HG02623 (cell line): ENCODE measurements at regions not wholly inside any gene's neighbourhood (a gene's known extent, or its start where the extent isn't known, plus 50 kb on each side); places are given as distances from the start of the nearest gene placed in this dataset.

Source experiments
- ATAC-seq: cut with Tn5 transposase; IDR thresholded peaks from one replicate; pipeline ENCODE4 v1.9.1; 2021; ENCODE audit warnings: moderate library complexity; ENCODE audit not compliant: unreplicated experiment

DNA sequence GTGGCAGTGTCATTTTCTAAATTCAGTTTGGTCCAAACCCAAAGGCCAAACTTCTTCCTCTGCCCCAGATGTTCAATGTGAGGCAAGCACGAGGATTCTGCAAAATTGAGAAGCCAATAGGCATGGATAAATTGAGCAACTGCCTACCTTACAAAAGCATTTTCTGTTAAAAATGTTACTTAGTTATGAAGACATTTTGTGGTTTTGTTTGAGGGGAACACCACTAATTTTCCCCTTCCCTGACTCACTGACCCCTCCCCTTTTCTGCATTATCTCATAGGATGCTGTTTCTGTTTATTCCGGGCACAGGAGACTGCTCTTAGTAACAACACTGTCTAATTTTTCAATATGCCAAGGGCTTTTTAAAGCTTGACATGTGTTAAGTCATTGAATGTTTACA, 462.8 kb downstream of the INSC start:
- no peak for ATAC-seq

DNA sequence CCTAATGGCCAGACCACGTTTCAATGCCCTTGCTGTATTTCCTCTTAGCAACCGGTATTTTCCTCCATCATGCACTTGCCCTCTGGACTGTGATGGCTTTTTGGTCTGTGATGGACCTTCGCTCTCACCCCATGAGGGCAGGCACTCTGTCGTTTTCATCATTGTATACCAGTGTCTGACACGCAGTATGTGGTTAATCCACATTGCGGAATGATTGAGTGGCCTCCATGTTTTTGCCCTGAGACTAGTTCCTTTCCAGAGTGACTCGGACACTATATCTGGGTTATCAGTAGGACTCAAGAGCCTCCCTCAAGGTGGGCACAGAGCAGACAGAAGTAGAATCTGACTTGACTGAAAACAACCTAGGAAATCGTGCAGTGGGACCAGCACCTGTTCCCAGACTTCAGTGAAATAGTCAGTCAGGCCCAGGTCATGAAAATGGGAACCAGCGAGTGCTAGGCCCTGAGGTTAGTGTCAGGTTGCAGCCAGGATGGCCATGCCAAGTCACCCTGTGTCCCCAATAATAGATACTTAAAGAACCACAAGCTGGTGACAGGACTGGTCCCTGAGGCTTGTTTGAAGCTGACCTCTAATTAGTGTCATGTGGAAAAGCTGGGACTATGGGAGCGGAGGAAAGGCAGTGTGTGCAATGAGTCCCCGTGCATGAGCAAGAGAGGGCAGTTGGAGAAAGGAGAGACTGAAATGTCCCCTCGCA, 464.7 kb downstream of the INSC start:
- no peak for ATAC-seq

DNA sequence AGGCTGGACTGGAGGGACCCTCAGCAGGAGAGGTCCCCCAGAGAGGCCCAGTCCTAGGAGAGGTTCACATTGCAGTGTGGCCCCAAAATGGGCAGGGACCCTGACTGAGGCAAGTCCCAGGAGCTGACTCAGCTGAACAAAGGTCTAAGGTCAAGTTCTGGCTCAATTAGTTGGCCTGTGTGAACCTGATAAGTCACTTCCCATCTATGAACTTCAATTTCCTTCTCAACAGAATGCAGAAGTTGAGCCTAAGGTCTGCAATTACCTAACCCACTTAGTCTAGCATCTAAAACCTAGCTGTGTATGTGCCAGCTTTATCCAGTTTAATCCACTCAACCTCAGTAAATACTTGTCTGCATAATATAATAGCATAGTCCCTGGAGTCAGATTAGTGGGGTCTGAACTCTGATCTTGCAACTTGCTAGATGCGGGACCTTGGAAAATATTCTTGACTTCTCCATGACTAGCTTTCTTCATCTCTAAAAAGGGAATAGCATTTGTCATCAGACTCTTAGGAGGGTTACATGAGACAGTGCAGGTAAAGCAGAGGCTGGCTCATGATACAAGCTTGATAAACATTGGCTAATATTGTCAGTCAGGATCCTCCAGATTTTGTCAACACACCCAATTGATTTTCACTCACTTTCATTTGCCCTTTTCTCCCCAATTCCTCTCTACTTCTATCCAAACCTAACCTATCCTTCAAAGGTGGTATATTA, 465.5 kb downstream of the INSC start:
- no peak for ATAC-seq

DNA sequence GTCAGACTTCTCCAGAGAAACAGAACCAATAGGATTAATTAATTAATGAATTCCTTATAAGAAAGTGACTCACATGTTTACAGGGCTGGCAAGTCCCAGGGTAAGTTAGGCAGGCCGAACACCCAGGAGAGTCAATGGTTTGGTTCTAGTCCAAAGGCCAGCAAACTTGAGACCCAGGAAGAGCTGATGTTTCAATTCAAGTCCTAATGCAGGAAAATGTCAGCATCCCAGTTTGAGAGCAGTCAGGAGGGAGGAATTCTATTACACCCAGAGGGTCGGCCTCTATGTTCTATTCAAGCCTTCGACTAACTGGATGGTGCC, 466.0 kb downstream of the INSC start:
- no peak for ATAC-seq

DNA sequence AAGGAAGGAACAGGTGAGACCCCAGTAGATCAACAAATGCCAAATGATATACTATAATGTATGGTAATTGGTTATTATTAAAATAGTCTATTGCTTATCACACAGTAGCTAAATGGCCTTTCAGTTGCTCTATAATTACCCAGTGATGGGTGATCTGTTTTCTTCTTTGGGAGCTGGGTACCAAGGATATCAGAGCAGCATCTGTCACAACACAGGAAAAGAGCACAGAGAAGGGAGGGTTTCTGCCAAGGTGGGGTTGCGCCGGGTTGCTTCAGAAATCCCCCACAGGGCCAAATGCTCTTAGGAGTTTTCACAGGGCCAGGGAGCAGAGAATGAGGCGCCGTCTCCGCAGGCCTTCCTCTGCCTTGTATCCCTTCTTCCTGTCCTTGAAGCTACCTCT, 469.4 kb downstream of the INSC start:
- no peak for ATAC-seq

DNA sequence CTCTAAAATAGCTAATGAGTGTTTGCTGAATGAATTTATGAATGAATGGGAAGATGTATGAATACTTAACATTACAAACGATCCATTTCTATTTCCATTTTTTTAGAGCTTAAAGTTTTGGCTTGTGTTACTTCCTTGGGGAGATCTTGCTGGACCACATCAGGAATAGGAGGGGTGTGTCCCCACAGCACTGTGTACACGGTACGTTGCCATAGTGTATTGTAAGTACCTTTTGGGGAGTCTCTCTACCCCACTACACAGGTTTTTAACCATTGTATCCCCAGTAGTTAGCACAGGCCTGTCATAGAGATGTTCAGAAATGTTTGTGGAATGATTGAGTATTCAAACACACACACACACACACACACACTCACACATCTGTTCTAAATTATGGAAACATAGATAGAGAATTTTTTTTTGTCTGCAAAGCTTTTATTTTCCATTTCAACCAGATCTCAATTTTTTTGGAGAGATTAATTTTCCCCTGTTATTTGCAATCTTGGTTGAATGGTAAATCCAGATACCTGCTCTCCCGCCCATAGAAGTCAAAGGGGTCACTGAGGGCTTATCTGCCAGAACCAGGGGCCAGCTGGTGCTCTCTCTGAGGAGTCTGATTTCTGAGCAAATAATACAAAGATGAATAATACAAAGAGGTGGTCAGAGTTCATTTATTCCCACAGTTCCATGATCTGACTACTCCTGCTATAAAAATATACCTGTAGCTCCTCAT, 471.0 kb downstream of the INSC start:
- no peak for ATAC-seq

DNA sequence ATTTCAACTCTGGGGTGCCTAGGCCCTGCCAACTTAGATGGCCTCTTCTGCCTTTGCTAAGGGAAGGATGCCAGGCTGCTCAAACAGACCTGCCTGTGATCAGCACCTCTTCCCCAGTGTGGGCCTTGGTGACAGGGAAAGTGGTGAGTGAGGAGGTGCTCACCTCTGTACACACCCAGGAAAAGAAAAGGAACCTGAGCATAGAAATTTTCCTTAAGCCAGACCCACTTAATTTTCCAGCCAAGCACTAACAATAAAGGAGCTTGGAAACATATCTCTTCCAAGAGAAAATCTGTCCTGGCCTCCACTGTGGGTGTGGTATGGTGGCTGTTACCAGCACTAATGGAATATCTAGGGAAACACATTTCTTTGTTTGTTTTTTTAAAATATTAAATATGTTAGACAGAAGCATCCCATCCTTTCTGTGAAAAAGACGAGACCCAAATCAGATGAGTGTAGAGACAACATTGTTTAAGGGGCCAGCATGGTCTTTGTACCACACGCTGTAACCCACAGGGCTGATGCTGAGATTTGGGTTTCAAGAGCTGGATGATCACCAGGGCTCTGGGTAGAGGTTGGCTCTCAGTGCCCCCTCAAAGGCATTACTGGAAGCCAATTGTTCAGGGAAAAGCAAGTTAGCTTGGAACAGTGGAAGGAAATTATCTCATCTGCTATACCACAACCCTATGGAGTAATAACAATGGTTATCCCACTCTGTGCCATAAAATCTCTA, 472.2 kb downstream of the INSC start:
- no peak for ATAC-seq

DNA sequence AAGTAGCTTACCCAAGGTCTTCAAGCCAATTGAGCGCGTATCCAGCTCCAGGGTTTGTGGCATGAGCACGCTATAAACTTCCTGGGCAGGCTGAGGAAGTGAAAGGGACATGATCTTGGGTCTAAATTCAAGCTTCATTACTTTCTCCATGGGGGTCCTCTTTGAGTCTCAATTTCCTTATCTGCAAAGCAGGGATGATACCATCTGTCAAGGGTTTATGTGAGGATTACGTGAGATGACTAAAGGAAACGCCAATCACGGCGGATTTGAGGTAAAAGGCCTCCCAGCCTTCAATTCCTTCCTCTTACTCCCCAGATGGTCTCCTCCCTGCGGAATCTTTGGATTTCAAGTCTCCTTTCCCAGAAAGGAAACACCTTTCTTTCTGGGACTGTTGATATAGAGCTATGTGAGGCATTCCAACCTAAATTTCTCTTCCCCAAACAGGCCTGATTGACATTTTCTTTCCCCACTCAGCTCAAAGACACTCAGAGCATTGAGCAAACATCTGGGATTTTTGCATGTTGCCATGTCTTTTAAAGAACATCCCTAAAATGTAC, 474.4 kb downstream of the INSC start:
- ATAC-seq: no peak

DNA sequence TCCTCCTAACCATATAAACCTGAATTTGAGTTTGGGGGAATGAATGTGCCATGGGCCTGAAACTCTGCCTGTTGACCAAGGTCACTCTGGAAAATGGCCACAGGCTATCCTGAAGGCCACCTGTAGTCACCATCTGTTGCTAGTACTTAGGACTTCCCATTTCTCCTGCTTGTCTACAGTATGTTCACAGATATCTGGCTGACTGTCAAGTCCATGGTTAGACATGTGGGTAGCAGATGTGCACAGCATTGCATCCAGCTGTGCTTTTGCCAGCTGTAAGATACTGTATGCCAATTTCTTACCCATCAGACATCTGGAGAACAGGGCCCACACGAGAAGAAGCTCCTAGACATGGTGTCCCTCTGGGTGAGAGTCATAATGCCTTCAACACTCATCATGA, 475.4 kb downstream of the INSC start:
- ATAC-seq: no peak

DNA sequence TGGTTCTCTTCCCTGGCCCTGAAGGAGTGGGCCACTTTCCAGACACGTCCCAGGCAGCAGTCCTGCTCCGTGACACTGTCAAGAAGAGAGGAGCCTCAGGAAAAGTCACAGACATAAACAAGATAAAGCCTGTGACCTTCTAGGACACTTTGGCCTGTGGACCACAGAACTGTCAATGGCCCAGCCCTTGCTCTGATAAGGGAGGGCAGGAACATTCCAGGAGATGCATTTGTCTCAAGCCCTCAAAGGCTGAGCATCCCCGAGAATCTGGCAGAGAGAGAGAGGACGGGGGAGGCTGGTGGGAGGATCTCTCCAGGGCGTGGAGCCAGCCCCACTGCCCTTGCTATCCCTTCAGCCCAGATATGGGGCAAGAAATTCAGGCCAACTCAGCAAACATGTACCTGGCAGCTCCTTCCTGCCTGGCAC, 476.4 kb downstream of the INSC start:
- no peak for ATAC-seq

DNA sequence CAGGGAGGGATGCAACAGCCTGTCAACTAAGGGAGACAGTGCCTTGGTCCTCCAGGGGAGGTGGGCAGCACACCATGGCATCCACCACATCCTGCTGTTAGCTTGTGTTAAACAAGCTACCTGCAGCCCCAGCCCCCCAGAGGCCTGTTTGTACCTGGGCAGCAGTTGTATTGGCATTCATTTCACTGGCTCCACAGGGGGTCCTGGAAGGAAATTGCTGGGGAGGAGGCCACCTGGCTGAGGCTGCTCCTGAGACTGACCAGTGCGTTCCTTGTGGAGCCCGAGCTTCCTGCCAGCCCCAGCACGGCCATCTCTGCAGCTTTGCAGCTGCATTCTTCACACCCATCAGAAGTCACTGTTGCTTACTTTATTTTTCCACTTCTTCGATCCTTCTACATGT, 479.9 kb downstream of the INSC start:
- no peak for ATAC-seq

DNA sequence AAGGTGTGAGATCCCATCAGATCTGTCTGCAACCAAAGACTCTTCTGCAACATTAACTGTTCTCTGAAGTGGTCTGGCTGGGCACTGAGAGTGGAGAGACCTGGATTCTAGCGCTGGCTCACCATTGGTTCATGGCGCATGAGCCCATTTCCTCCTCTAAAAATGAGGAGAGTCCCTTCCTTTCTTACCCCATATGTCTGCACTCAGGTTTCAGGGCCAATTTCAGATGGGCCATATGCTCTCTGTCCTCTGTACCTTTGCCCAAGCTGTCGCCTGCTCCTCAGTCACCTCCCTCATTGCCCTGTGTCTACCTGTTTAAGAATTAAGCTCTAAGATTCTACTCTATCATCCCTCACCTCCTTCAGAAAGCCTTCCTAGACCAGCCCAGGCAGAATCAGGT, 484.7 kb downstream of the INSC start:
- no peak for ATAC-seq

DNA sequence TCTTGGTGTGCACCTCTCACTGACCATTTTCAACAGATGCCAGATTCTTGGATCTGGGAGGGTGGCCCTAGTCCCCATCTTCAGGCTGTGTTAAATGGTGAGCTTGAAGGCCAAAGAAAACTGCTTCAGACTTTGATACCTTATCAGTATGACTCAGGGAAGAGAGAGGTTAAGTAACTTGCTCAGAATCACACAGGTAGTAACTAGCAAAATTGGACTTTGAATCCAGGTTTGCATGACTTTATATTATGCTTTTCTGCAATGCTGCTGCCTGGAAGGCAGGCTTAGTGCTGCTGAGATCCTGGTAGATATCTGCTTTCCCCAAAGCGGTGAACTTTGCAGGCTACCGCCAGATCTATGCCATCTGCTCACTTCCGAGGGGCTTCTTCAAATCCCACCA, 487.3 kb downstream of the INSC start:
- ATAC-seq: no peak

DNA sequence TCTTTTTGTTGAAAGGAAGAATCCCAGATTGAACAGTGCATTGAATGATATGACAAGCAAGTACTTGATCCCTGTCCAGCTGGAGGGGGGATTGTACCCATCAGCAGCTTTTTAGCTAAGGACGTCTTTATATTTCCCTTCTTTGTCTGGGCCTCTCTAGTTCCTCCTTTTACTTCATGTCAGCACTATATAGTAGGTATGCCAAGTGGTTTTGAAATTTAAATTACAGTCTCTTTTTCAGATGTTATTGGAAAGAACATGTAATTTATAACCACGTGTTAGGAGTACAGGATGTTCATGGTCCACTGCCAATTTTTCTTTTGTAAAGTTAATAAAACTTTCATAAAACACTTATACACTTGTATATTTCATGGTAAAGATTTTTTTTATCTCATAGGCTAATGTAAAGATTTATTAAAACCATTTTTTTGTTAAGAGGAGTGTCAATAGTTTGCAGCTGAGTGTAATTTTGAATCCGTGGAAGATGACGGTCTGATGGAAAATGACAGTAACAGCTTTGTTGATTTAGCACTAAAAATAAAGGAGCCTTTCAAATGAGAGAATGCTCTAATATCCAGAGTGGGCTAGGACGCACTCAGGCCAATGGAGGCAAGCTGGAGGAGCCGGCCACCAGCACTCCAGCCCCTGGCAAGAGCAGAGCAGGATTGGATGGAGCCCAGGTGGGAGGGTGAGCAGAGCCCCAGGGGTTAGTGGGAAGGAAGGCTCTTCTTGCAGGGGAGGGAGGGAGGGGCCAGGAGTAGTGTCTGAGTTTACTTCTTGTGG, 488.3 kb downstream of the INSC start:
- no peak for ATAC-seq

DNA sequence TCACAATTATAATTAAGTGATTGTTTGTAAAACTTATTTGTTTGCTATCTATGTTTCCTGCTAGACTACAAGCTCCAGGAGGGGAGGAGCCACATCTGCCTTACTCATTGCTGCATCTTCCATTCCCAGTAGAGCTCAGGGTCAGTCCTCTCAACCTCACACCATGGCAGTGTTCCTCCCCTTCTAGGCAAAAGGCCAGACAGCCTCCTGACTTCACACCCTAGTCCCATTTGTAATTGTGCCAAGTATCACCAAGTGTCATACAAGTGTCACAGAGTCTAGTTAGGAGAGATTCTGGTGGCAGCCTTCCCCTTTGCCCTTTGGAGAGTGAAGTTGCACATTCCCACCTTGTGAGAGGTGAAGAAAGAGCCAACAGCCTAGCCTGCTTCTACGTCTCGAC, 490.4 kb downstream of the INSC start:
- no peak for ATAC-seq

DNA sequence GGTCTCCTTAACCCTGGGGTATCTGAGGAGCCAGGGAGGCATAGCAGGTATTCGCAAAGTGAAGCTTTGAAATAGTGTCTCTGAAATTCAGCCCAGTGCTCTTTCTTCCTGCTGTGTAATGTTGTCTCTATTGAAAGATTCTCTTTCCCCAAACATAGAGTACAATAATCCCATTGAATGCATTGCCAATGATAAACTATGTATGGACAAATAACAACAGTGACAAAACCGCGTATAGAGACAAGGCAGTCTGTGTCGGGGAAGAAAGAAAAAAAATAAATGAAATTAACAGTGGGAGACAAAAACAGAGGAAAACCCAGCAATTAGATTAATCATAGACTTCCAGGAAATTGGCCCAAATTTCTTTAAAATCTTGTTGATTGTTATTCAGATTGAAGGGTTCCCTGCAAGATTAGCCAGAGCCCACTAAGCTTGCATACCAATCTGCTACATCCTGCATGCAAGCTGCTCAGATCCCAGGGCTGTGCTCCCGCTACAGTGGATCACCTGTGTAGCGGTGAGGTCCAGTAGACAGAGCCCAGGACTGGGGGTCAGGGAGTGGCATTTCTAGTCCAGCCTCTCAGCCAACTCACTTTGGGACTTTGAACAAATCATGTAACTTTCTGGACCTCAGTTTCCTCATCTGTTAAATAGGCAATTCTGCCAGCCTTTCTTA, 492.8 kb downstream of the INSC start:
- no peak for ATAC-seq

DNA sequence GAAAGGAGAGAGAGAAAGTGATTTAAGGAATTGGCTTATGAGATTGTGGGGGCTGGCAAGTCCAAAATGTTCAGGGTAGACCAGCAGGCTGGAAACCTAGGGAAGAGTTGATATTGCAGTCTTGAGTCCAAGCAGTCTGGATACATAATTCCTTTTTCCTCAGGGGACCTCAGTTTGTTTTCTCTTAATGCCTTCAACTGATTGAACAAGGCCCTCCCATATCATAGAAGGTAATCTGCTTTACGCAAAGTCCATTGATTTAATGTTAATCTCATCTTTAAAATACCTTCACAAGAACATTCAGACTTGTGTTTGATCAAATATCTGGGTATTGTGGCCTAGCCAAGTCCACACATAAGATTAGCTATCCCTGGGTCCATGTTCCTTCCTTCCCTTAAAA, 494.7 kb downstream of the INSC start:
- no peak for ATAC-seq

DNA sequence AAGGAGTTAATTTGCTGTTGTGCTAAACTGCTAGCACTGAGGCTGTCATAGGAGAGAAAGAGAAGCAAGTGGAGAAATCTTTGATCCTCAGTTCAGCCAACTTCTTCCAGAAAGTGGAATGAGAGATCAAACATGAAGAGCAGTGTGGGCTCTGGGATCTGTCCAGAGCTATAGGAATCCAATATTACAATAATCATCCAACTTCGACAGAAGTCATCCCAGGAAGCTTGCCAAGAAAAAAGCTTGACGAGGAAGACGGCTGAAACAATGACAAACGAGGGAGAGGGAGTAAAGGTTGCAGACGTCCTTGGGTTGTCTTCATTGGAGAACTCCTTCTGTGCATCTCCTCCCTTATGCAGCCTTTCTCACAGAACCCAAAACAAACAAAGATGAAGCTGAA, 496.2 kb downstream of the INSC start:
- no peak for ATAC-seq

DNA sequence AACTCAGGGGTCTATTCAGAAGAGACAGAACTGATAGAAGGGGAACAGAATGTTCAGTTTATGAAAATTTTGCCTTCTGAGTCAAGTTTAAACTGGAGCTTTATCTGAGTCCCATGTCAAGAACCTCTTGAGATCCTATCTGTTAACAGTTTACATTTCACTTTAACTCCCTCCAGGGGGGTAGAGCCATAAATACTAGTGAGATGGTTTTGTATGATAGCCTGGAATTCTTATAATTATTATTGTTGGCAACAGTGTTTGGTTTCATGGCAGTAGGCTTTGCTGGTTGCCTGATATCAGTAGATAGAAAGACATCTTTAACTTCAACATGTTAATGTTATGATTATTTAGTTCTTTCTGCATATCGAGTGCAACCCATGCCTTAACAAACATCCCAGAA, 498.5 kb downstream of the INSC start:
- ATAC-seq: no peak

DNA sequence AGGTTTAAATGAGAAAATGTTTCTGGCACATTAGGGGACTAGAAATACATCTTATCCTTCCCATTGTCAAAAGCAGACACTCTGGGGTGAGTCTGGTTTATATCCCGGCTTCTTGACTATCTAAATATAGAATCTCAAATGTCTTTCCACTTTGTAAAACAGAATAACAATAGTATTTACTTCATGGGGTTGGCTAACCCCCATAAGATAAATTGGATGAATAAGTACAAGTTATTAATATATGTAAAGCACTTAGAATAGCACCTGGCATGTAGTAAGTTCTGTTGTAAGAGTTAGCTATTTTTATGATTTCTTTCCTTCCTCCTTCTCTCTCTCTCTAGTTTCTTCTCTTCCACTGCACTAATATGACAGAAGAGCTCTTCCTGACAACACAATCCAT, 499.1 kb downstream of the INSC start:
- no peak for ATAC-seq
